ENCODE measurements at regions not wholly inside any gene's neighbourhood (a gene's known extent, or its start where the extent isn't known, plus 50 kb on each side); places are given as distances from the start of the nearest gene placed in this dataset.
"Not testable (repeated sequence)": the region's sequence is repeated elsewhere in the genome, so short reads cannot be mapped to it uniquely, and the experiment has no call there.

- not testable (repeated sequence) for H3K4me3 Mint-ChIP-seq; H3K27ac Mint-ChIP-seq; H3K4me1 Mint-ChIP-seq; H3K36me3 Mint-ChIP-seq (ENCODE audit: low read depth); H3K27me3 Mint-ChIP-seq (ENCODE audit: low read depth); H3K9me3 Mint-ChIP-seq
These were observed 342.4 kb downstream of the ADGRD1 start for GRCh38 chr12:131296136-131296535.

DNA sequence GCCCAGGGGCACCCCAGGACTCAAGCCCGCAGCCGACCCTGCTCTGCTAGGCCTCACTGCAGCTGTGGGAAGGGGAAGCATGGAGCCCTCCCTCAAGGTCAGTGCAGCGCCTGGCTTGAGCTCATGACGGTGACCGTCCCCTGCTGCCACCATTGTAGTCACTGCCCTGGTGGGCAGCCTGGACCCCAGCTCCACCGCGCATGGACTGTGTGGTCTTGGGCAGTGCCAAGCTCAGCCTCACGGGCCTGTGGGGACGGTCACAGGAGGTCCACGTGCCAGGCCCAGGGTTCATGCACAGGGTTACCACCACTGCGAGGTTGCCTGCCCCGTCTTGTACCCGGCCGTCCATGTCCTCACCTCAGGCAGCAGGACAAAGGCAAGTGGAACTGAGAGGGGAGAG is 342.9 kb downstream of the ADGRD1 start:
- not testable (repeated sequence) for H3K27me3 Mint-ChIP-seq (ENCODE audit: low read depth); H3K4me3 Mint-ChIP-seq; H3K9me3 Mint-ChIP-seq; H3K36me3 Mint-ChIP-seq (ENCODE audit: low read depth); H3K27ac Mint-ChIP-seq; H3K4me1 Mint-ChIP-seq

GRCh38 chr12:131298526-131299369 is 345.0 kb downstream of the ADGRD1 start:
- not testable (repeated sequence) for H3K27me3 Mint-ChIP-seq (ENCODE audit: low read depth); H3K27ac Mint-ChIP-seq; H3K36me3 Mint-ChIP-seq (ENCODE audit: low read depth); H3K4me1 Mint-ChIP-seq; H3K4me3 Mint-ChIP-seq; H3K9me3 Mint-ChIP-seq

GRCh38 chr12:131299370-131299701 is 345.6 kb downstream of the ADGRD1 start:
- H3K27ac Mint-ChIP-seq; H3K4me3 Mint-ChIP-seq; H3K4me1 Mint-ChIP-seq; H3K27me3 Mint-ChIP-seq (ENCODE audit: low read depth); H3K9me3 Mint-ChIP-seq; H3K36me3 Mint-ChIP-seq (ENCODE audit: low read depth): not testable (repeated sequence)

- not testable (repeated sequence) for H3K4me1 Mint-ChIP-seq; H3K27ac Mint-ChIP-seq; H3K4me3 Mint-ChIP-seq; H3K27me3 Mint-ChIP-seq (ENCODE audit: low read depth); H3K36me3 Mint-ChIP-seq (ENCODE audit: low read depth); H3K9me3 Mint-ChIP-seq
These were observed 349.9 kb downstream of the ADGRD1 start for GRCh38 chr12:131303576-131303975.

DNA sequence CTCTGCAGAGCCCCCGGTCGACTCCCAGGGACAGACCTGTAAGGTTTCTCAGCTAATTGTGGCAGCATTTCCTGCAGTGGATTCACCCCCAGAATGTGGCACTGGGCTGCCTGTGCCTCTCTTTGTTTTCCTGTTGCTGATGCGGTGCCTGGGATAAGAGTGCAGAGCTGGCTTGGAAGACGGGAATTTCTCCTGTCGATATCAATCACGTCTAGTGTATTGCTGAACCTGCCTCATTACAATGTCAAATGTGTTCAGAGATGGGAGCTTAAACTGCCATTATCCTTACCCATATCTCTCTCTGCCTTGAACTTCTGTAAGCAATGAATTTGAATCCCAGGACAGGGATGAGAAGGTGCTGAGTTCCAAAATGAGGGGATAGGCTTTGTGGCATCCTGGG is 350.9 kb downstream of the ADGRD1 start:
- H3K27ac Mint-ChIP-seq; H3K9me3 Mint-ChIP-seq; H3K4me1 Mint-ChIP-seq; H3K4me3 Mint-ChIP-seq; H3K36me3 Mint-ChIP-seq (ENCODE audit: low read depth): not testable (repeated sequence)
- peaks cover 18% of the 10 kb centered on the region for H3K27me3 Mint-ChIP-seq (ENCODE audit: low read depth)

- H3K27me3 Mint-ChIP-seq (ENCODE audit: low read depth) = peaks cover 46% of the 10 kb centered on the region
- no peak for TF ChIP-seq CTCF (IDR thresholded peaks at IDR 0.05; ENCODE audit: unreplicated experiment in 3 of 3)
- H3K9me3 Mint-ChIP-seq = peaks cover 3% of the 10 kb centered on the region
- no peak overlapping the region for H3K4me3 Mint-ChIP-seq
- H3K4me1 Mint-ChIP-seq = no peaks in the 10 kb centered on the region
- no peaks in the 10 kb centered on the region for H3K36me3 Mint-ChIP-seq (ENCODE audit: low read depth)
- H3K27ac Mint-ChIP-seq = no peak overlapping the region
These were observed 356.0 kb downstream of the ADGRD1 start for GRCh38 chr12:131309700-131310099.

DNA sequence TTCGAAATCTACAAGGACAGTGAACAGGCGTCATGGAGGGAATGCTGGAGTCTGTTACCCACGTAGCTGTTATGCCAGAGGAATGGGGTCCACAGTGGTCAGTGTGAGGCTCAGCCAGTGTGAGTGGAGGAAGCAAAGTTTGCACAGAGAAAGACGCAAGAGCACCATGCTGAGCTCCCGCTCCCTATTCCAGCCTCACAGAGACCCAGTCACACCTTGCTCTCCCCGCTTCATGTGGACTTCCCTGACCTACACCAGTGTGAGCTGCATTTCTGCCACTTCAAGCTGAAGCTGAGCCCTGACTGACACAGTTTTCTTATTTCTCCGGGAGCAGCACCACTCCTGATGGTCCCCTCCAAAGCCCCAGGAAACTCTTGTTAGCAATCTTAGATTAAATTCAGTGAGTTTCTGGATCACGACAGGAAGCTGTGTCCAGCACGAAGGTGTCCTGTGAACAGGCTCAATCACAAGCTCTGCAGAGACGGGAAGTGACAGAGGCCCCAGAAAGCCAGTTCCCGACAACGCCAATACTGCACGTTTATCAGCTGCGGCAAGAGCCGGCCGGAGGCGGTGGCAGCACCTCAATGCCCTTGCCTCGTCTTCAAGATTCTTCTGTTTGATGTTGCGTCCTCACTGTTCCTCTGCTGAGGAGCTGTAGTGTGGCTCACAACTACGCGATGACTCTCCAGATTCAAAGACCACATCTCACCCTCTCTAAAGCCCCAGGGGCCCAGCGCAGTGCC is 356.7 kb downstream of the ADGRD1 start:
- H3K4me3 Mint-ChIP-seq; H3K4me1 Mint-ChIP-seq; H3K27ac Mint-ChIP-seq; H3K9me3 Mint-ChIP-seq; H3K36me3 Mint-ChIP-seq (ENCODE audit: low read depth): not testable (repeated sequence)
- H3K27me3 Mint-ChIP-seq (ENCODE audit: low read depth) = peaks cover 52% of the 10 kb centered on the region

- H3K27ac Mint-ChIP-seq, H3K4me3 Mint-ChIP-seq, H3K9me3 Mint-ChIP-seq: not testable (repeated sequence)
These were observed 357.6 kb downstream of the ADGRD1 start for GRCh38 chr12:131311279-131311722.

GRCh38 chr12:131311764-131312163 is 358.1 kb downstream of the ADGRD1 start:
- TF ChIP-seq CTCF (IDR thresholded peaks at IDR 0.05; ENCODE audit: unreplicated experiment in 3 of 3) = no peak
- no peak overlapping the region for H3K27ac Mint-ChIP-seq
- H3K4me1 Mint-ChIP-seq = no peaks in the 10 kb centered on the region
- no peak overlapping the region for H3K4me3 Mint-ChIP-seq
- H3K27me3 Mint-ChIP-seq (ENCODE audit: low read depth) = peaks cover 52% of the 10 kb centered on the region
- H3K36me3 Mint-ChIP-seq (ENCODE audit: low read depth) = no peaks in the 10 kb centered on the region
- peaks cover 3% of the 10 kb centered on the region for H3K9me3 Mint-ChIP-seq

More at GRCh38 chr12:131311279-131311722, 357.6 kb downstream of the ADGRD1 start:
- peaks cover 52% of the 10 kb centered on the region for H3K27me3 Mint-ChIP-seq (ENCODE audit: low read depth)
- not testable (repeated sequence) for H3K36me3 Mint-ChIP-seq (ENCODE audit: low read depth); H3K4me1 Mint-ChIP-seq

GRCh38 chr12:131312382-131312781 is 358.7 kb downstream of the ADGRD1 start:
- H3K27me3 Mint-ChIP-seq (ENCODE audit: low read depth) = peaks cover 52% of the 10 kb centered on the region
- not testable (repeated sequence) for H3K4me1 Mint-ChIP-seq; H3K4me3 Mint-ChIP-seq; H3K9me3 Mint-ChIP-seq; H3K27ac Mint-ChIP-seq; H3K36me3 Mint-ChIP-seq (ENCODE audit: low read depth)
